Thyroid gland (tissue), 4 donors: ENCODE measurements at regions not wholly inside any gene's neighbourhood (a gene's known extent, or its start where the extent isn't known, plus 50 kb on each side); places are given as distances from the start of the nearest gene placed in this dataset.

Experiments
- CTCF ChIP-seq, 6 experiments: fragments of 200-600 bp in 3 of 6; fragments of 450-650 bp in 3 of 6; sonication (generic) in 3 of 6; IDR thresholded peaks; one replicate each; pipeline ENCODE4 v1.5.1; 2016 to 2019; ENCODE audit warnings: antibody characterized with exemption in 6 of 6, mild to moderate bottlenecking in 2 of 6, inconsistent platforms in 1 of 6, moderate library complexity in 1 of 6
- POLR2A ChIP-seq, 2 donors: fragments of 450-650 bp; IDR thresholded peaks; one replicate each; pipeline ENCODE4 v1.6.1; 2017; ENCODE audit warnings: antibody characterized with exemption in 2 of 2, mild to moderate bottlenecking in 2 of 2, moderate library complexity in 1 of 2

DNA sequence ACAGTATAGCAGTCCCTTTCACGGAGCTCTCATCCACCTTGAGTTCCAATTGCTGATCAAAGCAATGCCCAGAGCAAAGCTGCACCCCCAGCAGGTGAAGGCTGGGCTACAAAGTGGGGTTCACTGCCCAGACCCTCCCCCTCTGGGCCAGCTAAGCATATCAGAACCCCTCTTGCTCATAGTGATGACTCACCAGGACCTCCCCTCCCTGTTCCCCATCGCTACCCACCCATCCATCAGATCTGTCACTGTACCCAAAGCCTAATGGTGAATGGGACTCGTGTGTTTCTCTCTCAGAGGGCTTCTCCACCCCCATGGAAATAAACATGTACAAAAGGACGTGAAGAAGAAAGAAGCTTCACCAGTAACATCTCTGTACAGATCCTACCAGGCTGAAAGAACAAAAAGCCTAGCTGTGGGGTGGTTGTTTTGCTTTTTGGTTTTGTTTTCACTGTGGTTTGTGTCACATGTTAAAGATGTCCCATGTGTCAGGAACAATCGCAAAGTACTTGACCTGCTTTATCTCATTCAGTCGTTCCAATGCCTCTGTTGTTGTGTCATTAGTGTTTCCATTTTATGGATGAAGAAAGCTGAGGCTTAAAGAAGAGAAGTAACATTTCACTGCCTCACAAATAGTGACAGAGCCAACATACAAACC, 518.5 kb downstream of the CD83 start:
- TF ChIP-seq CTCF (IDR thresholded peaks at IDR 0.05) (no peak), POLR2A (IDR thresholded peaks at IDR 0.05) (no peak)
